GM21447 (cell line): ENCODE measurements at regions not wholly inside any gene's neighbourhood (a gene's known extent, or its start where the extent isn't known, plus 50 kb on each side); places are given as distances from the start of the nearest gene placed in this dataset.
A peak's percentile ranks its signal among the peaks of the same experiment; 100 is the strongest.

Experiments used
- ATAC-seq: cut with Tn5 transposase; IDR thresholded peaks from one replicate; pipeline ENCODE4 v1.9.1; 2021; ENCODE audit not compliant: unreplicated experiment

DNA sequence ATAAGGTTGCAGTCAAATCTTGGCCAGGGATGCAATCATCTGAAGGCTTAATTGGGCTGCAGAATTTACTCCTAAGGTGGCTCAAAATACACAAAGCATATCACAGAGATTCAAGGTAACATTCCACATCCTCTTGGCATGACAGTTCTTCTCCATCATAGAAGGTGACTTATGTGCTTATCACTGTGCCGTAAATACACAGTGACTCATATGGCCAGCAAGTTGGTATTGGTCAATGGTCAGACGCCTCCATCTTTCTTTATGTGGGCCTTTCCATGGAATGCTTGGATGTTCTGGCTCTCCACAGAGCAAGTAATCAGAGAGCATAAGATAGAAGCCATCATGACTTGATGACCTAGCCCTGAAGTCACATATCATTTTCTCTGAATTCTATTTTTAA is 168.8 kb upstream of the ST8SIA2 start:
- no peak for ATAC-seq

DNA sequence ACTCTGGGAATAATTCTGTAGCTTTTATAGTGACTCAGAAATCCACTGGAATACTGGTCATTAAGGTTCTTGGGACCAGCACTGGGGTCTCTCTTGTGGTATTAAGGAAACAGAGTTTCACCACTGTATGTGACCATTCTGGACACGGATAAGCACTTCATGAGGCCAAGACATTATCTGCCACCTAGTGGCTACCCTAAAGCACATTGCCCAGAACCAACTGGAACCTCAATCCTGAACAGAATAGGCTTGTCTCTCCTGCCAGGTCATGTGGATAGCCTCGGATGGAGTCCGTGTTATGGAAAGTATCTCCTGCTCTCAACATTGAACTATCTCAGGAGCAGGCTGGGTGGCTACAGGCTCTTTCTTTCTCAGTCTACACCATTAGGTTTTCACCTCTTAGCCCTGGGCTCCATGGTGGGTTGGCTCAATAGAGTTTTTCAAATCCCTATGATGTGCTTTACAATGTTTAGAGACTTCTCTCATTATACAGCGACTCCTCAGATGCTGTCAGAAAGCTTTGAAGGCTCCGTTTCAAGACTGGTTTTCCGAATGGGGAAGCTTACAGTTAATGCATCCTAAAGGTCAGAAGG is 167.6 kb upstream of the ST8SIA2 start:
- ATAC-seq, result no peak

DNA sequence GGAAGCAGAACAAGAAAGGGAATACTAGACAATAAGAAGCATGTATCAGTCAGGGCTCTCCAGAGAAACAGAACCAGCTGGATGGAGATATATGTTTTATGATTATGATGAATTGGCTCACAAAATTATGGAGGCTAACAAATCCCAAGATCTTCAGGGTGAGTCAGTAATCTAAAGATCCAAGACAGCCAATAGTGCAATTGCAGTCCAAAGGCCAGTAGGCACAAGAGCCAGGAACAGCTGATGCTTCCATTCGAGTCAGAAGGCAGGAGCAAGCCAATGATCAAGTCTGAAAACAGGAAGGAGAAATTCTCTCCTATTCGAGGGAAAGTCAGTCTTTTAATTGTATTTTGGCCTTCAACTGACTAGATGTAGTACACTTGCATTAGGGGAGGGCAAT is 164.9 kb upstream of the ST8SIA2 start:
- ATAC-seq, result no peak

DNA sequence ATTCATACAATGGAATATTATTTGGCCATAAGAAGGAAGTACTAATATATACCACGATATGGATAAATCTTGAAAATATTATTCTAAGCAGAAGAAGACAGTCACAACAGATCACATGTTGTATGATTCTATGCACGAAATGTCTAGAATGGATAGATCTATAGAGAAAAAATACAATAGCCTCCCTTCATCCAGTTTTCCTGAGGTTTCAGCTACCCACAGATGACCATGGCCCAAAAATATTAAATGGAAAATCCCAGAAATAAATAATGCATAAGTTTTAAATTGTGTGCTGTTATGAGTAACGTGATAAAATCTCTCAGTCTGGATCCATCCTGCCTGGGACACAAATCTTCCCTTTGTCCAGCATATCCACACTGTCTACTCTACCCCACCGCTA is 162.2 kb upstream of the ST8SIA2 start:
- no peak for ATAC-seq

DNA sequence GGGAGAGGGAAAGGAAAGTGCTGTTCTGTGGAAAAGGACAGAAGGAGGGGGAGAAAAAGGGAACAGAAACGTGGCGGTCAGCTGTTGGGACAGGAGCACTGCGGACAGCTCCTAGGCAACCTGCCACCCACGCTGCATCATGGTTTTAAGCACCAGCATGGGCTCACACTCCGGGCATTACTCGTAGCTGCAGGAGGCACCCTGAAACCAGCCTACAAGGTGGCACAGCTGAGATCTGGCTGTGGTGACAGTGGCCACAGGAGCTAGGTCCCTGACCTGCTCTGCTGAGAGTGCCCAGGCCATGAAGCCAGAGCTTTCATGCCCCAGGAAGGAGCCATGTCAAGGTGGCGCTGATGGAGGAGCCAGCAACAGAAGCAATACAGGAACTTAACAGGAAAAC is 161.4 kb upstream of the ST8SIA2 start:
- ATAC-seq, result no peak

DNA sequence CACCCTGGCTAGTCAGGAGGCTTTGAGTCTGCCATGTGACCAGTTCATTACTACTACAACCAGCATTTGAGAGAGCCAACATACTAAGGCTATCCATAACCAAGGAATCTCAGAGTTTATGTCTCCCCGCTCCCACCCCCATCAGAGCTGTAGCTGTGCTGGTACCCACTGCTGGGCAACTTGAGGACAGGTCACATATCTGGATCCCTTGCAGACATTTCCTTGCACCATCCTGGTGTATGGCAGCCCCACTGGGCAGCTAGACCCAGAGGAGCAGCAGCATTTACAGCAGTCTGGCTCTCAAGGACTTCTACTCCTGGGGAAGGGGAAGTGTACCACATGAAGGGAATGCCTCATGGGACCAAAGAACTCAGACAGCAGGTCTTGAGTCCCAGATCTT is 160.8 kb upstream of the ST8SIA2 start:
- ATAC-seq, result no peak

DNA sequence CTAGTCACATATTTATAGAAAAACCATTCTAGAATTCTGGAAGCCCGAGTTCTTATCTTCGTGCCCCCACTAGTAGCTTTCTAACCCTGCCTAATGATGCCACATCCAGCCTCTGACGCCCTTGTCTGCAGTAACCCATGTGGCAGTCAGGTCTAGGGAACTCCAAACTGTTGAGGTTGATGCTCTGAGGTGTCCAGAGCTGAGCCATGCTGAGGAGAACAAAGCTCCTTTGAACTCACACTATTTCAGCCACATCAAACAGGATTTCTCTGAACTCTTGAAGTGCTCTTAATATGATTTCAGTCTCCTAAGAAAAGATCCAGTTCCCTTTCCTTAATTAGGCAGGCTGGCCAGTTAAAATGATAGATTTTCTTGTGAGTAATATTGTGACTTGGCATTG is 150.5 kb upstream of the ST8SIA2 start:
- no peak for ATAC-seq

DNA sequence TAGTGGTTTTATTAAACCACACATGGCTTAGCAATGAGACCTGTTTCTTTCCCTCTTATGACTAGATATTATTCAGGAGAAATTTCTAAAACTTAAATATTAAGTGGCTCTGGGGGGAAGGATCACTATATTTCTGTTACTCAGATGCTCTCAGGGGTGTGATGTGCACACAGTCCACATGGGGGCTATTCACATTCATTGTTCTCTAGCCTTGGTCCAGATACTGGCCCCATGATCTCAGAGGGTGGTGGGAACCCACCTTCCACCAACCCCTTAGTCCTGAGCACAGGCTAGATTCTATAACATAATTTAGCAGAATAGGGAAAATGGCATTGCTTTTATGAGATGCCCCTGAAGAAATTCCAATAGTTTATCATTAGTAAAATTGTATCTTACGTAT is 149.0 kb upstream of the ST8SIA2 start:
- no peak for ATAC-seq

DNA sequence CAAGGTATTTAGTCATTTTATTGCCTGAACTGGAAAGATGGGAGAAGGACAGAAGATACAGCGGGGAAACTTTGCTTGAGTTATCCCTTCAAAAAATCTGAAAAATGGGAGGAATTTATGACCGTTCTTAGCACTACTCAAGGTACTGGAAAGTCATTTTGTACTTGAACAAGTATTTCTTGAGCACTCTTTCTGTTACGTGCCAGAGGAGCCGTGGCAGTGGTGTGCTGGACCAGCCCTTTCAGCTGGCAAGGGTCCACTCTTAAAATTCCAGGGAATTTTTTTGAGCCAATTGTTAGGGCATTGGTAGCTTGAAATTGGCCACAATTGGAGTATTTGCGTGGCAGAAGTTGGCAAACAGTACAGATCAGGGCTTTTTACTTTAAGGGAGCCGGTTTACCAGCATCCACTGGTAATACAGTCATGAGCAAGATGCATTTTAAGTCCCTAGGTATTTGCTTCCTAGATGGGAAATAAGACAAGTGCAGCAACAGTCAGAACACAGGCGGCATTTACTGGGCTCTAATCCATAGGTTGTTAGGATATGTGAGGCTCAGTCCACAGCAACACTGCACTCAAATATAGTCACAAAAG is 145.9 kb upstream of the ST8SIA2 start:
- no peak for ATAC-seq

DNA sequence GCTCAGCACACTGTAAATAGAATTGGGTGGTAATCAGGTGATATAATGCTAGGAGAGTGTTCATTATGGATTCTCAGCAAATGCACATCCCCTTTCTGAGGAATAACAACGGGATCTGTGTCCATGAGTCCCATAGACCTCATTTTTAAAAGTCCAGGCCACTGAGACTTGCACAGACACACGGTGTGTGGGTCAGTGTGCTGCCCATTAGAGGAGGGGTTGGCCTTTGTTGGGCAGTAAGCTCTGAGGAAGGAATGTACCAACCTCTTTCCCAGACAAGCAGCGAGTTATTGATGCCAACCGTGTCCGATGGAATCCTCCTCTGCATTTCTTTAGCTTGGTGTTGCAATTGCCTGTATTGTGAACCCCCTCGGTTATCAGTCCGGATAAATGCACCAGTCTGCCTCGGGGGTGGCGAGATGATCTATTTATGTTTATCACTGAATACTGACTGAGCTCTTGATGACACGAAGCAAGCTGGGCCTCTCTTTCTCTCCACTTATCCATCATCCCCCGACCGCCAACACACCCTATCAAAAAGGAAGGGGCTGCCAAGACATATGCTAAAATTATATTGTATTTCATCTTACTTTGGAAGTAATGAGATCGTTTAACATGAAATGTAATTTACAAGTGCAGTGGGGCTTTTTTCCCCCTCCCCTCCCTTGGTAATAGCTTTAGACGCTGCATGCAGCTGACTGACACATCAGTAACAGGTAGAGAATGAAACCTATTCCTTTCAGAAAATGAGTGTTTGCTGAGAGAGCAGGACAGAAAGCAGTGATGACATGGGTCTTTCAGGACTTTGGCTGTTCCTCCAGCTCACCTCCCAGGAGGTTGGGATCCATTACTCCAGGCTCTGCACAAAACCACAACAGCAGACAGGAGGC is 126.6 kb upstream of the ST8SIA2 start:
- ATAC-seq, result no peak

DNA sequence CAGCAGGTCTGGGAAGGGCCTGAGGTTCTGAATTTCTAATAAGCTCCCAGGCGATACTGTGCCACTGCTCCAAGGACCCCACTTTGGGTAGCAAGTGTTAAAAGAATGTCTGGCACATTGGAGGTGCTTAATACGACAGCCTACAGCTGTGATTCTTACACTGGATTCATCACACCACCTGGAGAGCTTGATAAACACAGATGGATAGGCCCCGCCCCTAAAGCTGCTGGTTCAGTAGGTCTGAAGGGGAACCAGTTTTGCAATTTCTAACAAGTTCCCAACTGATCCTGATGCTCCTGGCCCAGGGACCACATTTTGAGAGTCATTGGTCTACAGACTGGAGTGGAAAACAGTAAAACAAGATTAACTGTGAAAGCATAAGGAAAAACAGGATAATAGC is 124.8 kb upstream of the ST8SIA2 start:
- ATAC-seq, result no peak

DNA sequence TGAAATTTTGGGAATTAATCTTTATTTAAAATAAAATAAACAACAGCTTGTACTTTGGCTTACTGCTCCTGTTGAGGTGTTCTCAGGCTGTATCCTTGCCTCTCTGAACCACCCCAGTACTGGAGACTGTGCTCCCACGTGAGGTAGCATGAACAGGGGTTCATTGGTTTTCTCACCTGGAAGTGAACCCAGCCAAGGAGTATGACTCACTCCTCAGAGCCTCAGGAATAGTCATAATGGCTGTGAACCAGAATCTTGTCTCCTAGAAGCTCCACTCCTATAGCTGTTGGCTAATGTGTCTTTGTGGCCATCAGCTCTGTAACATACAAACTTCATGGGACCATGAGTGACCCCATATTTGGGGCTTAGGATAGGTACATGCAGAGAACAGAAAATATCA is 122.5 kb upstream of the ST8SIA2 start:
- no peak for ATAC-seq

DNA sequence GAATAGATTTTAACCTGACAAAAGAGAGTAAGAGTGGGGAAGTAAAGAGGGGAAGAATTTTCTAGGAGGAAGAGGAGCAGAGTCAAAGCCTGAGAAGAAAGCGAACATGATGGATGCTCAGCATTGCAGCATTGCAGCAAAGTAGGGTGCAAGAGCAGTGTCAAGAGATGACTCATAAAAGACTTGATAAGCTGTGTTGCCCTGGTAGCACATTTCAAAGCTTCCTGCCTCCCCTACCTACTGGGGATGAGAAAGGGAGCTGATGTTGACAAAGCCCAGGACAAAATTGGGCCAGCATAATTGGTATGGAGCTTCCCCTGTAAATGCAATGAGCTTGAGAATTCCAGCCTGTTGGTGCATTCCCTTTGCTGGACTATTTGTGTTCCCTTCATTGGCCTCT is 121.6 kb upstream of the ST8SIA2 start:
- no peak for ATAC-seq

DNA sequence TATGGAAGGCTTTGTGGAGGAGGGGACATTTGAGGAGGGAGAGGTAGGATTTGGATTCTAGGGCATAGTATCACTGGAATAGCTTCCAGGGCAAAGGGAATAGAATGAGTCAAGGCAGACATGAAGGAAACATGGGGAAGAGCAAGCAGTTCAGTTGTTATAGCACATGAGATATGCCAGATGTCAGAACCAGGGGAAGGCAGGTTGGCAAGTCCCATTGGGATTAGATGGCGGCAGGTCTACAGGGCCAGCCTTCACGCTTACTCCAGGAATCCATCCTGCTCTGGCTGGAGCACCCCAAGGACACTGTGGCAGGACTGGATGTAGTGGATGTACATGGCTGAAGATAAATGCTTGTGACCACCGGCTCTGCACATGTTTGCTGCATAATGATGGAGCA is 120.4 kb upstream of the ST8SIA2 start:
- ATAC-seq, result no peak

DNA sequence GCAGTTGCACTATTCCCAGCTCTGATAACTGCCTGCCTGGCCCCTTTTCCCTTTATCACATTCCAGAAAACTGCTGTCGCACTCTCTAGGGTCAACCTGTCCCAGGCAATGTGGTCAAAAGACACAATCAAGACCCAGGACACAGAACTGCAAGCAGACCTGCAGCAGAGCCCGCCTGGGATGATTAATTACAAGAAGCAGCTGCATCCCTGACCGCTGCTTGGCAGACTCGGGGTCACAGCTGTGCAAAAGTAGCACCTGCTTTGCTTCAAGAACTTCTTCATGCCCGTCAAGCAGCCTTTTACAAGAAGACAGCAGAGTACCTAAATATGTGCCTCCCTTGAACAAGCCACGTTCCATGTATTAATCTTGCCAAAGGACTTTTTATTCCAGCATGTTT is 120.0 kb upstream of the ST8SIA2 start:
- ATAC-seq, result no peak

DNA sequence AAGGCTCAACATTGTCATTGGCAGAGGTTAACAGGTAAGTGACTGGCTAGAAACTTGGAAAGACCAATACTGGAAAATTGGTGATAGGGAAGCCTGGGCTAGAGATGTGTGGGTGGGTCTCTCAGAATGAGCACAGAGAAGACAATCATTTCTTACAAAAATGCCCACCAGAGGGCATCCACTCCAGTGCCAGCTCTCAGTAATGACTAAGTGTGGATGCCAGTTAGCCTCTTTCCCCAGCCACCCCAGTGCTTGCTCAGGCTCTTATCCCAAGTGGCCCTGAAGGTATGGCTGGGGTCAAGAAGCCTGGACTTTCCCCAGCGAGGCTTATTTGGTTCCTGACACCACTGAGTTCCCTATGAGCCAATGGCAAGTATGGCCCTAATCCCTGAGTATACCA is 115.9 kb upstream of the ST8SIA2 start:
- ATAC-seq, result no peak

DNA sequence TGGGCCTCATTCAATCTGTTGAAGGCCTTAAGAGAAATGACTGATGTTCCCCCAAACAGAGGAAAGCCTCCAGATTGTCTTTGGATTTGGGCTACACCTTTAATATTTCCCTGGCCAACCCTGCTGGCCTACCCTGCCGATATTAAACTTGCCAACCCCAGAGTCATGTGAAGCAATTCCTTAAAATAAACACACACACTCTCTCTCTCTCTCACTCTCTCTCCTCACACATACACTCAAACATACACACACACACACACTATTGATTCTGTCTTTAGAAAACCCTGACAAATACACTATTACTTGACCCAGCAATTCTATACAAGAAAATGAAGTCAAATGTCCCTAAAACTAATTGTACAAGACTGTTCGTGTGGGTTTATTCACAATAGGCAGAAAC is 109.9 kb upstream of the ST8SIA2 start:
- no peak for ATAC-seq

DNA sequence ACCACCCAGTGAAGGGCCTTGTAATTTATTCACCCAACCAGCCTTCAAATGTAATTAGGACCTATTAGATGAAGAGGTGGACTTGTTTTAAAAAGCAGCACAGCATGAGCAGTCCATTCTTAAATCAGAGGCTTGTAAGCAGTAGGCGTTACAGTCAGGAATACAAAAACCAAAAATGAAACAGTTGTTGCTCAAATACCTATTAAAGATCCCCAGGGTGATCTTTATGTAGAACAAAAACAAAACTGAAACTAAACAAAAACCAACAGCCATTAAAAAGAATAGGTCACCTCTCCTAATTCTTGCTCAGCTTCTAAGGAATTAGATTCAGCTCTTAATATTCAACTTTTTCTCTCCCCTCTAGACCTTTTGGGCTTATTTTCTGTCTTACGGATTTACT is 104.9 kb upstream of the ST8SIA2 start:
- ATAC-seq, result peak; percentile 93

DNA sequence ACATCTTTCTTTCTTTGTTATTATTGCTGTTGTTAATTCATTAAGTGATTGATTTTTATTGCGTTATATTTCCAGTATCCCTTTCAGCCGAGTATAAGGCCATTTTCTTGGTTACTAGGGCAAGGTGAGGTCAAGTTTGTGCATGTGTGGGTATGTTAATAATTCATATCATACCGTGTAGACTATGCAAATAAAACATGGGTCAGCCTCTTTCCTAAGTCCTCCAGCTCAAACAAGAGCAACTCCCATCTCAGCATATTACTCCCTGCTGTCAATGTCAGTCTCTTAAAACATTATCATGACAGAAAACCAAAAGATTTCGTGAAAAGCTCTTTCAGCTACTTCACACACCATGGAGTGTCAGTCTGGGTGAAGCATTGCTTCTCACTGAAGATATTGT is 103.9 kb upstream of the ST8SIA2 start:
- ATAC-seq, result no peak

DNA sequence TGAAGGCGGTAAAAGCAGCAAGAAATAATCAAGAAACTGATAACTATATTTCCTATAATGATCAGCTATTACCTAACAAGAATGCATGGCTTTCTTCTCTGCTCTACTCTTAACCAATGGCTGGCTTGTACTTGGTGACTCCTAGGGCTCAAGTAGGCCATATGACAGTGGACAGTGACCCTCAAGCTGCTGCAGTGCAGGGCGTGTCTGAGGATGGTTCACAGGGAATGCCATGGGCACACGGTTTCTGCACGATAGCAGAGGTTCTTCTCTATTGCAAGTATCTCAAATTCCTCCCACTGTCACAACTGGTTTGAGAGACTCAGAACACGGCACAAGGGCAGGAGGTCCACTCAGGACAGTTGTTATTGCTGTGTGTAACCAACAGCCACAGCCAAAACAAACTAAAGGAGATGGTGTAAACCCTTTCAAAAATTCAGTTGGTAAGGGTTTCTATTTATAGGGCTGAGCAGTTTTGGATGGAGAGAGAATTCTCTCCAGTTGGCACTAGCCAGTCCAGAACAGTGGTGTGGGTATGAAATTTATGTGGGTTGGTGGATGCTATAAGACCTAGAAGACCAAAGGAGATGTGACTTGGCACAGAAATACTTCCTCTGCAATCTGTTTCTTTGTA is 103.2 kb upstream of the ST8SIA2 start:
- no peak for ATAC-seq

DNA sequence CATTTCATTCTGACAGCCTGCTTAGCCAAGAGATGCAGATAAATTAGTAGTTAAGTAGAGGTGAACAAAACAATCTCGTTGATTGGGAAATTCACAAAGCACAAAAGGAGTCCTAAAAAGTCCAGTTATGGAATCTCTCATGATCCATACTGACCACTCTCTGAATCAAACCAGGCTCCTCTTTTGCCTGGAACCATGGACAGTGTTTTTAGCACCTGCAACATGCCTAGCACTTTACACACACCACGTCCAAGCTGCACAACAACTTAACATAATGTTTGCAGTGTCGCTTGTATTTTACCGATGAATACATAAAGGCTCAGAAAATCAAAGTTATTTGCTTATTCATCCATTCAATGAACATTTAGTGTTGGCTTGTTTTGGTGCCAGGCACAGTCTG is 101.8 kb upstream of the ST8SIA2 start:
- ATAC-seq, result no peak

DNA sequence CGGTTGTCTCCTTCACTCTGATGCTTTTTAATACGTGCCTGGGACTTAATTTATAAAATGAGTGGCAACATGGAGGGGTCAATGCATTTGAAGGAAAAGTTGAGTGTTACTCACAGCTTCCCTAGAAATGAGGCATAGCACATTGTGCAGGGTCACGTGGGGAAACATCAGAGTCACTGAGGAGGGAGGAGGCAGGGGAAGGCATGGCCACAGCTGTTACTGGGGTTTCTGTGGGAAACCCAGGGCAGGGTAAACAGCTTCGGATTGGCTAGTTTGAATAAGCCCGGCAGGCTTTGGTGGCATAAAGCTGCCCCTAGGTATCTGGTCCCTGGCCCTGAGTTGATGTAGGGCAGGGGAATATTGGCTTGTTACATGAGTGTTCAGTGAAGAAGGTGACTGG is 98.9 kb upstream of the ST8SIA2 start:
- ATAC-seq, result no peak
